ENCODE measurements at regions not wholly inside any gene's neighbourhood (a gene's known extent, or its start where the extent isn't known, plus 50 kb on each side); places are given as distances from the start of the nearest gene placed in this dataset.

GRCh38 chr7:137147338-137147720, 196.2 kb downstream of the PTN start:
- TF ChIP-seq POLR2A (IDR thresholded peaks at IDR 0.05) (no peak), CTCF (IDR thresholded peaks at IDR 0.05) (no peak)
- Histone ChIP-seq H3K4me3 (no peak overlapping the region), H3K4me1 (no peaks in the 10 kb centered on the region), H3K27ac (no peak overlapping the region), H3K36me3 (no peaks in the 10 kb centered on the region), H3K27me3 (no peaks in the 10 kb centered on the region), H3K9me3 (no peaks in the 10 kb centered on the region)
- 65 to 80% methylated on average over 3 of the region's 3 CpGs for WGBS, 2 donors
- DNase-seq: no peak
- intact Hi-C loops (cut with DNase I): no loop called here

GRCh38 chr7:137146552-137147337, 196.8 kb downstream of the PTN start:
- Histone ChIP-seq H3K27me3 (no peaks in the 10 kb centered on the region), H3K4me1 (no peaks in the 10 kb centered on the region), H3K27ac (no peak overlapping the region), H3K4me3 (no peak overlapping the region), H3K9me3 (no peaks in the 10 kb centered on the region), H3K36me3 (no peaks in the 10 kb centered on the region)
- intact Hi-C loops (cut with DNase I): no loop called here
- WGBS, 2 donors: 66 to 71% methylated on average over 8 of the region's 8 CpGs
- no peak for DNase-seq
- TF ChIP-seq CTCF (IDR thresholded peaks at IDR 0.05): no peak
- TF ChIP-seq POLR2A (IDR thresholded peaks at IDR 0.05): no peak

- H3K9me3 ChIP-seq: no peaks in the 10 kb centered on the region
- no peaks in the 10 kb centered on the region for H3K27me3 ChIP-seq
- no peak for TF ChIP-seq CTCF (IDR thresholded peaks at IDR 0.05)
- no peak overlapping the region for H3K27ac ChIP-seq
- intact Hi-C loops (cut with DNase I): no loop called here
- H3K36me3 ChIP-seq: no peaks in the 10 kb centered on the region
- no peaks in the 10 kb centered on the region for H3K4me1 ChIP-seq
- no peak for DNase-seq
- WGBS, 2 donors: 48 to 75% methylated on average over 1 of the region's 1 CpG
- H3K4me3 ChIP-seq: no peak overlapping the region
Measured at GRCh38 chr7:137146012-137146455, 197.5 kb downstream of the PTN start.

GRCh38 chr7:137142376-137142775, 201.2 kb downstream of the PTN start:
- Histone ChIP-seq H3K36me3 (no peaks in the 10 kb centered on the region), H3K9me3 (no peaks in the 10 kb centered on the region), H3K4me1 (no peaks in the 10 kb centered on the region), H3K27me3 (no peaks in the 10 kb centered on the region), H3K27ac (no peak overlapping the region), H3K4me3 (no peak overlapping the region)
- intact Hi-C loops (cut with DNase I): no loop called here
- DNase-seq: no peak
- TF ChIP-seq POLR2A (IDR thresholded peaks at IDR 0.05) (no peak), CTCF (IDR thresholded peaks at IDR 0.05) (no peak)

DNA sequence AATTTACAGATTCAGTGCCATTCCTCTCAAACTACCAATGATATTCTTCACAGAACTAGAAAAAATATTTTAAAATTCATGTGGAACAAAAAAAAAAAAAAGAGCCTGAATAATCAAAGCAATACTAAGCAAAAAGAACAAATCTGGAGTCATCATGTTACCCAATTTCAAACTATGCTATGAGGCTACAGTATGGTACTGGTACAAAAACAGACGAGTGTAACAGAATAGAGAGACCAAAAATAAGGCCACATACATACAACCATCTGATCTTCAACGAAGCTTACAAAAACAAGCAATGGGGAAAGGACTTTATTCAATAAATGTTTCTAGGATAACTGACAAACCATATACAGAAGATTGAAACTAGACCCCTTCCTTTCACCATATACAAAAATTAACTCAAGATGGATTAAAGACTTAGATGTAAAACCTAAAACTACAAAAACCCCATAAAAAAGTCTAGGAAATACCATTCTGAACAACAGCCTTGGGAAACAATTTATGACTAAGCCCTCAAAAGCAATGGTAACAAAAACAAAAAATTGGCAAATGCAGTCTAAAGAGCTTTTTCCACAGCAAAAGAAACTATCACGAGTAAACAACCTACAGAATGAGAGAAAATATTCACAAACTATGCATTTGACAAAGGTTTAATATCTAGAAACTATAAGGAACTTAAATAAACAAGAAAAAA, 207.7 kb downstream of the PTN start:
- TF ChIP-seq CTCF (IDR thresholded peaks at IDR 0.05) (no peak), POLR2A (IDR thresholded peaks at IDR 0.05) (no peak)
- Histone ChIP-seq H3K36me3 (no peaks in the 10 kb centered on the region), H3K9me3 (no peaks in the 10 kb centered on the region), H3K27ac (no peak overlapping the region), H3K4me3 (no peak overlapping the region), H3K4me1 (no peaks in the 10 kb centered on the region), H3K27me3 (no peaks in the 10 kb centered on the region)
- WGBS, 2 donors: 51 to 60% methylated on average over 3 of the region's 3 CpGs
- no peak for DNase-seq
- intact Hi-C loops (cut with DNase I): no loop called here
